SK-N-SH treated with all-trans-retinoic acid at 6 μM for 48 hours (cell line): ENCODE measurements at regions not wholly inside any gene's neighbourhood (a gene's known extent, or its start where the extent isn't known, plus 50 kb on each side); places are given as distances from the start of the nearest gene placed in this dataset.

Experiments
- ESRRG ChIP-seq: fragments of 250-450 bp; sonication (Bioruptor Pico); IDR thresholded peaks from 2 replicates; pipeline ENCODE4 v1.6.1; 2021; ENCODE audit warnings: mild to moderate bottlenecking
- ZC3H10 ChIP-seq: fragments of 250-450 bp; sonication (Bioruptor Pico); IDR thresholded peaks from 2 replicates; pipeline ENCODE4 v1.5.1; 2021; ENCODE audit warnings: mild to moderate bottlenecking, moderate library complexity

DNA sequence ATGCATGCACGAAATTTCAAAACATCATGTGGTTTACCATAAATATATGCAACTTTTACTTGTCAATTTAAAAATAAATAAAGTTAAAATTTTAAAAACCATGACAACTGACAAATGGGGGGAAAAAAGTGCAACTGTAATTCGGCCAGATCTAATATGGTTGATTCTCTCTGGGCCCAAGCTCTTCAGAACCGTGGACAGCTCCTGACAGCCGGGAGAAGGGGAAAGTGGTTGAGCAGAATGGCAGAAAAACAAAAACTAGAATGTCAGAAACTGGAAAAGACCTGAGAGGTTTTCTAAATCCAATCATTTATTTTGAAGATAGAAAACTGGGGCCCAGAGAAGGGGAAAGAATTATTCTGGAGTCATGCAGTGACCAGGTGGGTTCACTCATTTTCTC lies 126.6 kb downstream of the TMEM132E start:
- TF ChIP-seq ESRRG (CRISPR knock-in tag) (no peak), ZC3H10 (CRISPR knock-in tag) (no peak)
